ENCODE measurements at regions not wholly inside any gene's neighbourhood (a gene's known extent, or its start where the extent isn't known, plus 50 kb on each side); places are given as distances from the start of the nearest gene placed in this dataset.

GRCh38 chr13:27852491-27852890, 60.2 kb downstream of the GSX1 start:
- Histone ChIP-seq H2BK120ac (ENCODE audit: low read depth, low read length, poor library complexity, severe bottlenecking) (no peak overlapping the region), H4K91ac (ENCODE audit: insufficient read length, low read depth, low read length) (no peak overlapping the region), H2AK5ac (ENCODE audit: insufficient read length, low read length) (no peak overlapping the region), H3K4me2 (ENCODE audit: insufficient read depth, insufficient read length, low read length) (no peak overlapping the region), H2BK12ac (ENCODE audit: insufficient read length, low read depth, low read length) (no peak overlapping the region), H3K9me3 (ENCODE audit: control insufficient read depth, low read depth, low read length) (no peaks in the 10 kb centered on the region), H3K18ac (ENCODE audit: insufficient read length, low read depth, low read length) (no peak overlapping the region), H3K4me1 (ENCODE audit: insufficient read depth, low read length) (no peaks in the 10 kb centered on the region), H2AFZ (ENCODE audit: low read length) (no peak overlapping the region), H3K4ac (ENCODE audit: low read depth, low read length) (no peak overlapping the region), H2BK15ac (ENCODE audit: low read depth, low read length) (no peak overlapping the region), H3K56ac (ENCODE audit: insufficient read length, low read depth, low read length) (no peak overlapping the region), H3T11ph (ENCODE audit: low read length) (no peak overlapping the region), H4K5ac (ENCODE audit: insufficient read length, low read depth, low read length) (no peak overlapping the region), H3K23me2 (ENCODE audit: insufficient read length, low read depth, low read length, poor library complexity, severe bottlenecking) (no peaks in the 10 kb centered on the region), H4K8ac (replicated peaks; ENCODE audit: insufficient read length, low read depth, low read length) (no peak overlapping the region), H3K23ac (ENCODE audit: insufficient read length, low read depth, low read length) (no peak overlapping the region), H4K20me1 (ENCODE audit: control insufficient read depth, insufficient read depth, insufficient read length) (no peaks in the 10 kb centered on the region), H3K79me2 (ENCODE audit: insufficient read depth, low read length) (no peaks in the 10 kb centered on the region), H3K79me1 (ENCODE audit: insufficient read depth, low read depth, low read length, poor library complexity, severe bottlenecking) (no peaks in the 10 kb centered on the region), H2BK20ac (ENCODE audit: low read depth, low read length, poor library complexity, severe bottlenecking) (no peak overlapping the region), H3K9ac (ENCODE audit: extremely low read depth, insufficient read length, low read length) (no peak overlapping the region), H3K27me3 (ENCODE audit: insufficient read depth, low read length) (no peaks in the 10 kb centered on the region), H2BK5ac (ENCODE audit: insufficient read length, low read length) (no peak overlapping the region), H3K27ac (ENCODE audit: insufficient read length, low read depth, low read length) (no peak overlapping the region), H3K14ac (ENCODE audit: insufficient read depth, low read length) (no peak overlapping the region)
- Mint-ChIP-seq H3K4me3 (no peak overlapping the region), H3K4me1 (peaks cover 11 to 30% of the 10 kb centered on the region in 2 experiments), H3K27ac (no peak overlapping the region), H3K9me3 (no peaks in the 10 kb centered on the region), H3K27me3 (ENCODE audit: low read depth) (peaks cover 89% of the 10 kb centered on the region), H3K36me3 (ENCODE audit: insufficient read depth in 1 of 3, low read depth in 3 of 3) (no peaks in the 10 kb centered on the region)
- no peak for TF ChIP-seq CTCF (conservative IDR thresholded peaks at IDR 0.05)
- no CpG with 5 or more reads among the region's 5 CpGs for WGBS (ENCODE audit: extremely low coverage, insufficient read length, low lambda C conversion rate)
- DNase-seq: no peak

All from H9 (cell line).